Ishikawa (cell line): ENCODE measurements at regions not wholly inside any gene's neighbourhood (a gene's known extent, or its start where the extent isn't known, plus 50 kb on each side); places are given as distances from the start of the nearest gene placed in this dataset.

Experiments used
- EGR1 ChIP-seq: IDR thresholded peaks from 2 replicates; pipeline ENCODE4 v1.6.1; 2012
- EP300 ChIP-seq: IDR thresholded peaks from 2 replicates; pipeline ENCODE4 v1.6.1; 2012; ENCODE audit warnings: borderline replicate concordance
- FOXM1 ChIP-seq: IDR thresholded peaks from 2 replicates; pipeline ENCODE4 v1.6.1; 2012; ENCODE audit warnings: low read depth, borderline replicate concordance
- MAX ChIP-seq: IDR thresholded peaks from 2 replicates; pipeline ENCODE4 v1.6.1; 2012
- NFIC ChIP-seq: IDR thresholded peaks from 2 replicates; pipeline ENCODE4 v1.6.1; 2012
- RAD21 ChIP-seq: IDR thresholded peaks from 2 replicates; pipeline ENCODE4 v1.6.1; 2012; ENCODE audit warnings: low read depth
- REST ChIP-seq: IDR thresholded peaks from 2 replicates; pipeline ENCODE4 v1.6.1; 2012; ENCODE audit warnings: low read depth, mild to moderate bottlenecking
- TAF1 ChIP-seq: IDR thresholded peaks from 2 replicates; pipeline ENCODE4 v1.6.1; 2012; ENCODE audit warnings: low read depth, mild to moderate bottlenecking
- YY1 ChIP-seq: IDR thresholded peaks from 2 replicates; pipeline ENCODE4 v1.6.1; 2012; ENCODE audit warnings: low read depth

- TF ChIP-seq FOXM1 (no peak), EGR1 (no peak), RAD21 (no peak), EP300 (no peak), MAX (no peak), YY1 (no peak), REST (no peak), TAF1 (no peak), NFIC (no peak)
Observed at GRCh38 chr3:150022381-150023238, 51.9 kb upstream of the PFN2 start.
